ENCODE measurements at regions not wholly inside any gene's neighbourhood (a gene's known extent, or its start where the extent isn't known, plus 50 kb on each side); places are given as distances from the start of the nearest gene placed in this dataset.

DNA sequence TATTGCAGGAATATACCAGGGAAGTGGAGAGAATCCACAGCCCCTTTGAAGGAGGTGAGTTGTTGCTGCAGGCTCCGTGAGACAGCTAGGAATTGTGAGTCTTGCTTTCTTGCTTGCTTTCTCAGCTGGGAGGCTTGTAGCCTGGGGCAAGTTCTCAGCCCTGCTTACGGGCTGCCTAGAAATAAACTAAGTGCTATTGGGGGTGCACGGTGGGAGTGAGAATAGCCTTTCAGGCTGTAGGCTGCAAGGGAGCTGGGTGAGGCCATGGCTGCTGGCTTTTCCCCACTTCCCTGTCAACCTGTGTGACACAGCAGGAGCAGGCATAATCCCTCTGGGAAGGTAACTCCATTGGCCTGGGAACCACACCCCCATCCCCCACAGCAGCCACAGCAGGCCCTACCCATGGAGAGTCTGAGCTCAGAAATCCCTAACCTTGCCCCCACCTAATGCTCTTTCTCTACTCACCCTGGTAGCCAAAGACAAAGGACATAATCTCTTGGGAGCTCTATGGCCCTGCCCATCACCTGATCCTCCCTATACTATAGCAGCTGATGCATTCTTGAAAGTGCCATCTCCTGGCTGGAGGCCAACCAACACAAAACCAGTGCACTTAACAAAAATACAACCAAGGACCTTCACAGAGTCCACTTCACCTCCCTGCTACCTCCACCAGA, 113.0 kb downstream of the MMRN1 start:
- no peak overlapping the region for H3K4me3 ChIP-seq (replicated peaks; ENCODE audit: low read depth, low read length)
- no peak for TF ChIP-seq CTCF (IDR thresholded peaks at IDR 0.05; ENCODE audit: low read length, missing control alignments)
- no peak for DNase-seq (ENCODE audit: low read depth)

DNA sequence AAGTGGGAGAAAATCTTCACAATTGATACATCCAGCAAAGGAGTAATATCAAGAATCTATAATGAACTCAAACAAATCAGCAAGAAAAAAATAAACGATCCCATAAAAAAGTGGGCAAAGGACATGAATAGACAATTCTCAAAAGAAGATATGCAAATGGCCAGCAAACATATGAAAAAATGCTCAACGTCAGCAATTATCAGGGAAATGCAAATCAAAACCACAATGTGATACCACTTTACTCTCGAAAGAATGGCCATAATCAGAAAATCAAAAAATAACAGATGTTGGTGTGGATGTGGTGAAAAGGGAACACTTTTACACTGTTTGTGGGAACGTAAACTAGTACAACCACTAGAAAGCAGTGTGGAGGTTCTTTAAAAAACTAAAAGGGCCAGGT, 114.3 kb upstream of the CCSER1 start:
- DNase-seq (ENCODE audit: low read depth) = no peak
- H3K4me3 ChIP-seq (replicated peaks; ENCODE audit: low read depth, low read length) = no peak overlapping the region
- TF ChIP-seq CTCF (IDR thresholded peaks at IDR 0.05; ENCODE audit: low read length, missing control alignments) = no peak

- no peak for DNase-seq (ENCODE audit: low read depth)
- no peak for TF ChIP-seq CTCF (IDR thresholded peaks at IDR 0.05; ENCODE audit: low read length, missing control alignments)
- no peak overlapping the region for H3K4me3 ChIP-seq (replicated peaks; ENCODE audit: low read depth, low read length)
Measured at GRCh38 chr4:90024519-90024918, 102.7 kb upstream of the CCSER1 start.

- DNase-seq (ENCODE audit: low read depth) = peak; percentile 16
- peak; percentile 32 for TF ChIP-seq CTCF (IDR thresholded peaks at IDR 0.05; ENCODE audit: low read length, missing control alignments)
Measured at GRCh38 chr4:90025248-90025647, 101.9 kb upstream of the CCSER1 start.

GRCh38 chr4:90027565-90027964, 99.6 kb upstream of the CCSER1 start:
- TF ChIP-seq CTCF (IDR thresholded peaks at IDR 0.05; ENCODE audit: low read length, missing control alignments) = no peak
- DNase-seq (ENCODE audit: low read depth) = no peak
- H3K4me3 ChIP-seq (replicated peaks; ENCODE audit: low read depth, low read length) = no peak overlapping the region

More at GRCh38 chr4:90025248-90025647, 101.9 kb upstream of the CCSER1 start:
- H3K4me3 ChIP-seq (replicated peaks; ENCODE audit: low read depth, low read length) = no peak overlapping the region

DNA sequence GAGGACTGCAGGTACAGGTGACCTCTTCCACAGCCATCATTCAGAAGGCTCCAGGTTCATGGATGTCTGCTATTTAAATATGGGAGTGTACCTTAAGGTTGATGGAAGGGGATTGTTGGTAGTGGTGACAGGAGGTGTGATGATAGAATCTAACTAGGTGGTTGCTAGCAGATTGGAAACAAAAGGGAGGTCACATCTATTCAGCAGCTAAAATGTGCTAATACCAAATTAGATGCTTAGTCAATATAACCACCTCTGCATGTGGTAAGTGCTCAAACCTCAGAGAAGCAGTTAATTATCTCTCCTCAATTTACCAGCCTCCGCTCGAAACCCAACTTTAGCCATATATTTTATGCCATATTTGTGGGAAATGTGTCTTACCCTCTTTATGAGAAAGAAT, 98.7 kb upstream of the CCSER1 start:
- TF ChIP-seq CTCF (IDR thresholded peaks at IDR 0.05; ENCODE audit: low read length, missing control alignments) = no peak
- H3K4me3 ChIP-seq (replicated peaks; ENCODE audit: low read depth, low read length) = no peak overlapping the region
- DNase-seq (ENCODE audit: low read depth) = no peak

DNA sequence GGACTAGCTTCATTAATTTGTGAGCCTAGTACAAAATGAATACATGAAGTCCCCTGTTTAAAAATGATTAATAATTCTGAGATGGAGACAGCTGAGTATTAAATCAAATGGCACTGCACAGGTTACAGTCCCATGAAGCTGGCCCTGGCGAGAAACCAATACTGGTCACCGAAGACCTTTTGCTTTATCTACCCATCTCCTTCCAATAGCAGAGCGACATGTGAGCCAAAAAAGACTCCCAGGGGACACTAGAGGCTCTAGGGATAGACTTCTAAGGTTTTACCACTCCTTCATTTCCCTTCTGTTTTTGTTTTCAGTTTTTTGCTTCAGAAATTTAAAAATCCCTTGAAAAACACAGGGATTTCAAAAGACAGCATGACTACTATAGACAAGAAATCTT, 97.0 kb upstream of the CCSER1 start:
- DNase-seq (ENCODE audit: low read depth) = no peak
- TF ChIP-seq CTCF (IDR thresholded peaks at IDR 0.05; ENCODE audit: low read length, missing control alignments) = no peak
- H3K4me3 ChIP-seq (replicated peaks; ENCODE audit: low read depth, low read length) = no peak overlapping the region

Data from fibroblast of pulmonary artery (primary cell).